CD4-positive, alpha-beta T cell (primary cell): ENCODE measurements at regions not wholly inside any gene's neighbourhood (a gene's known extent, or its start where the extent isn't known, plus 50 kb on each side); places are given as distances from the start of the nearest gene placed in this dataset.

Experiments used
- ATAC-seq: fragments of 200-7000 bp; cut with Tn5 transposase; one replicate; pipeline ENCODE4 v1.10.0; 2022; ENCODE audit warnings: mild to moderate bottlenecking; ENCODE audit not compliant: poor library complexity
- CTCF ChIA-PET: fragments of 350-600 bp; sonication (Branson Sonifier 250); formaldehyde crosslinking; loops from one replicate; lab custom pipeline; 2021; ENCODE audit warnings: antibody characterized with exemption, inconsistent platforms; lab: Charles Lee
- POLR2A ChIA-PET: fragments of 350-600 bp; sonication (Branson Sonifier 250); formaldehyde crosslinking; loops from one replicate; lab custom pipeline; 2021; ENCODE audit warnings: antibody characterized with exemption, inconsistent platforms; lab: Charles Lee
- DNase-seq, 14 experiments: peaks; one replicate each; pipeline ENCODE4 v3.0.0-alpha.2; 2013 to 2020; ENCODE audit warnings: mixed read lengths in 2 of 14
- H3K27ac ChIP-seq, 2 donors: one replicate each; pipeline versions ENCODE4 v1.5.1 to v1.7.0; 2013; ENCODE audit warnings: low read length in 2 of 2, low read depth in 1 of 2, mild to moderate bottlenecking in 1 of 2
- H3K27me3 ChIP-seq, 2 experiments: 1 replicate in 1 of 2; 2 replicates in 1 of 2; pipeline versions ENCODE4 v1.6.1 to v1.7.0; 2013; ENCODE audit warnings: low read length in 2 of 2, control low read depth in 1 of 2, mild to moderate bottlenecking in 1 of 2, moderate library complexity in 1 of 2; ENCODE audit not compliant: insufficient read depth in 2 of 2, control insufficient read depth in 1 of 2
- H3K36me3 ChIP-seq: one replicate; pipeline ENCODE4 v1.6.1; 2013; ENCODE audit warnings: low read length, control low read depth; ENCODE audit not compliant: insufficient read depth
- H3K4me1 ChIP-seq: one replicate; pipeline ENCODE4 v1.6.1; 2013; ENCODE audit warnings: low read length, control low read depth; ENCODE audit not compliant: insufficient read depth
- H3K4me3 ChIP-seq: one replicate; pipeline ENCODE4 v1.5.1; 2013; ENCODE audit warnings: mild to moderate bottlenecking, low read length, moderate library complexity
- H3K9me3 ChIP-seq, 2 experiments: 1 replicate in 1 of 2; 2 replicates in 1 of 2; pipeline versions ENCODE4 v1.6.1 to v1.7.0; 2013; ENCODE audit warnings: low read length in 2 of 2, mild to moderate bottlenecking in 2 of 2, control low read depth in 1 of 2, moderate library complexity in 1 of 2; ENCODE audit not compliant: control insufficient read depth in 1 of 2, insufficient read depth in 1 of 2
- H3K27ac Mint-ChIP-seq: one replicate; pipeline ENCODE4 v1.8.0; 2020; ENCODE audit warnings: mixed read lengths
- H3K27me3 Mint-ChIP-seq: one replicate; pipeline ENCODE4 v1.8.0; 2021; ENCODE audit warnings: mixed read lengths
- H3K36me3 Mint-ChIP-seq: one replicate; pipeline ENCODE4 v1.8.0; 2021; ENCODE audit warnings: low read depth, mixed read lengths
- H3K4me1 Mint-ChIP-seq: one replicate; pipeline ENCODE4 v1.8.0; 2021; ENCODE audit warnings: low read depth, mixed read lengths
- H3K4me3 Mint-ChIP-seq: one replicate; pipeline ENCODE4 v1.8.0; 2020; ENCODE audit warnings: mild to moderate bottlenecking, mixed read lengths
- H3K9me3 Mint-ChIP-seq: one replicate; pipeline ENCODE4 v1.8.0; 2020; ENCODE audit warnings: mixed read lengths
- CTCF ChIP-seq: fragments of 200-600 bp; IDR thresholded peaks from one replicate; pipeline ENCODE4 v1.8.0; 2022; ENCODE audit warnings: antibody characterized with exemption, mild to moderate bottlenecking
- intact Hi-C, 2 experiments: fragments of 100-400 bp; cut with DNase I in 1 of 2; cut with micrococcal nuclease in 1 of 2; formaldehyde crosslinking; loops; one replicate each; pipeline versions ENCODE4 v1.15.1 to v1.9.0; 2023 to 2025; cut with DNase I, micrococcal nuclease

GRCh38 chr7:83851551-83851950, 202.6 kb upstream of the SEMA3E start:
- H3K36me3 ChIP-seq, result no peaks in the 10 kb centered on the region
- Mint-ChIP-seq H3K4me1 (no peaks in the 10 kb centered on the region), H3K36me3 (no peaks in the 10 kb centered on the region), H3K9me3 (no peaks in the 10 kb centered on the region), H3K27ac (no peak overlapping the region), H3K27me3 (no peaks in the 10 kb centered on the region), H3K4me3 (no peak overlapping the region)
- POLR2A ChIA-PET, result no interaction called here
- CTCF ChIA-PET, result no interaction called here
- H3K27me3 ChIP-seq, result no peaks in the 10 kb centered on the region
- intact Hi-C loops, result no loop called here
- no peak overlapping the region for H3K4me3 ChIP-seq
- DNase-seq (no peak), ATAC-seq (no peak)
- no peaks in the 10 kb centered on the region for H3K4me1 ChIP-seq
- H3K27ac ChIP-seq, result no peak overlapping the region
- no peak for TF ChIP-seq CTCF
- H3K9me3 ChIP-seq, result no peaks in the 10 kb centered on the region

DNA sequence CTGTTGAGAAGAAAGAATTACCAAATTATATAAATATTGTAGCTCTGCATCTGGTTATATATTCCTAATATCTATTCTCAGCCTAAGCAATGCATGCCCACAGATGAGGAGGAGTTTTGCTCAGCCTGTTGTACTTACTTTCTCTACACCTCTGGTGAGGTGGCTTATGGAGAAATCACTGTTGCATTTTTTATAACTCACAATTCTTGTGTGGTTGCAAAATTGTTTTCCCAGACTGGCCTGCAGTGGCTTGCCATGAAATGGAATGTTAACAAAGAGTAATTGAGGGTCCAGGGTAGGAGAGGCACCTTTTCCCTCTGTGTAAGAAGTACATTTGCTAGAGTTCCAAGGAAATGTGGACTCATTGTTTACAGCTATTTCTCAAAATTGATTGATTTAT, 202.0 kb upstream of the SEMA3E start:
- Histone ChIP-seq H3K27ac (no peak overlapping the region), H3K4me1 (no peaks in the 10 kb centered on the region), H3K27me3 (no peaks in the 10 kb centered on the region), H3K9me3 (peaks cover 0 to 3% of the 10 kb centered on the region in 2 experiments), H3K4me3 (no peak overlapping the region), H3K36me3 (no peaks in the 10 kb centered on the region)
- H3K4me1 Mint-ChIP-seq, result no peaks in the 10 kb centered on the region
- ChIA-PET CTCF (no interaction called here), POLR2A (no interaction called here)
- ATAC-seq, result no peak
- DNase-seq, result no peak
- intact Hi-C loops, result no loop called here
- TF ChIP-seq CTCF, result no peak
- H3K36me3 Mint-ChIP-seq, result no peaks in the 10 kb centered on the region
- no peak overlapping the region for H3K27ac Mint-ChIP-seq
- no peaks in the 10 kb centered on the region for H3K27me3 Mint-ChIP-seq
- no peak overlapping the region for H3K4me3 Mint-ChIP-seq
- H3K9me3 Mint-ChIP-seq, result no peaks in the 10 kb centered on the region

DNA sequence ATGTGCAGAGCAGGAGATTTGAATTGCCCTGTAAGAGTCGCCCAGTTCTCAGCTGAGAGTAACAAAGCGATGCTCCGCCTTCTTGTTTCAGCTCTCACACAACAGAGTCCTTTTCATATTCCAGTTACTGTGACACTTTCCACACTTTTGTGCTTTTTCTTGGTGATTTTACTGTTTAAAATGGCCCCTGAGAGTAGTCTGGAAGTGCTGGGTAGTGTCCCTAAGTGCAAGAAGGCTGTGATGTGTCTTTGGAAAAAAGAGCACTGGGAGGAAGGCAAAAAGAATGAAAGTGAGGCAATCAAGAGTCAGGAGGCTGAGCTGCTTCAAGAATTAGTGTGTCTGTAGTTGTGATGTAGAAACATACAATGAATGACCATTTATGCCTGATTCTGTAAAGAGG, 201.2 kb upstream of the SEMA3E start:
- no peak overlapping the region for H3K4me3 Mint-ChIP-seq
- no peak overlapping the region for H3K4me3 ChIP-seq
- POLR2A ChIA-PET, result no interaction called here
- intact Hi-C loops, result no loop called here
- no peak overlapping the region for H3K27ac Mint-ChIP-seq
- H3K27ac ChIP-seq, result no peak overlapping the region
- CTCF ChIA-PET, result no interaction called here
- H3K4me1 Mint-ChIP-seq, result no peaks in the 10 kb centered on the region
- H3K27me3 Mint-ChIP-seq, result no peaks in the 10 kb centered on the region
- H3K36me3 ChIP-seq, result no peaks in the 10 kb centered on the region
- no peaks in the 10 kb centered on the region for H3K27me3 ChIP-seq
- ATAC-seq (no peak), DNase-seq (no peak)
- no peak for TF ChIP-seq CTCF
- no peaks in the 10 kb centered on the region for H3K9me3 Mint-ChIP-seq
- no peaks in the 10 kb centered on the region for H3K36me3 Mint-ChIP-seq
- H3K9me3 ChIP-seq, result peaks cover 0 to 4% of the 10 kb centered on the region in 2 experiments
- H3K4me1 ChIP-seq, result no peaks in the 10 kb centered on the region
